ENCODE measurements at regions not wholly inside any gene's neighbourhood (a gene's known extent, or its start where the extent isn't known, plus 50 kb on each side); places are given as distances from the start of the nearest gene placed in this dataset.

- TF ChIP-seq CTCF (IDR thresholded peaks at IDR 0.05; ENCODE audit: low read depth, low read length) (no peak), POLR2A (IDR thresholded peaks at IDR 0.05; ENCODE audit: extremely low read depth, insufficient read length) (no peak), MAX (IDR thresholded peaks at IDR 0.05; ENCODE audit: low read depth, low read length) (no peak), MYC (IDR thresholded peaks at IDR 0.05; ENCODE audit: low read depth, low read length) (no peak)
- no peak overlapping the region for H3K4me3 ChIP-seq (ENCODE audit: low read depth, low read length)
- DNase-seq (ENCODE audit: low read depth), result no peak
These were observed 486.8 kb upstream of the ANKRD30A start for GRCh38 chr10:36638462-36639155.

- H3K4me3 ChIP-seq (ENCODE audit: low read depth, low read length), result no peak overlapping the region
- TF ChIP-seq MAX (IDR thresholded peaks at IDR 0.05; ENCODE audit: low read depth, low read length) (no peak), CTCF (IDR thresholded peaks at IDR 0.05; ENCODE audit: low read depth, low read length) (no peak), MYC (IDR thresholded peaks at IDR 0.05; ENCODE audit: low read depth, low read length) (no peak)
- DNase-seq (ENCODE audit: low read depth), result no peak
These were observed 488.5 kb upstream of the ANKRD30A start for GRCh38 chr10:36636879-36637278.

- no peak for DNase-seq (ENCODE audit: low read depth)
- TF ChIP-seq CTCF (IDR thresholded peaks at IDR 0.05; ENCODE audit: low read depth, low read length), result no peak
- no peak for TF ChIP-seq MYC (IDR thresholded peaks at IDR 0.05; ENCODE audit: low read depth, low read length)
- no peak for TF ChIP-seq MAX (IDR thresholded peaks at IDR 0.05; ENCODE audit: low read depth, low read length)
- TF ChIP-seq POLR2A (IDR thresholded peaks at IDR 0.05; ENCODE audit: extremely low read depth, insufficient read length), result no peak
- H3K4me3 ChIP-seq (ENCODE audit: low read depth, low read length), result no peak overlapping the region
These were observed 489.0 kb upstream of the ANKRD30A start for GRCh38 chr10:36636285-36636839.

- DNase-seq (ENCODE audit: low read depth), result no peak
- TF ChIP-seq POLR2A (IDR thresholded peaks at IDR 0.05; ENCODE audit: extremely low read depth, insufficient read length) (no peak), MAX (IDR thresholded peaks at IDR 0.05; ENCODE audit: low read depth, low read length) (no peak), CTCF (IDR thresholded peaks at IDR 0.05; ENCODE audit: low read depth, low read length) (no peak), MYC (IDR thresholded peaks at IDR 0.05; ENCODE audit: low read depth, low read length) (no peak)
- H3K4me3 ChIP-seq (ENCODE audit: low read depth, low read length), result no peak overlapping the region
These were observed 490.5 kb upstream of the ANKRD30A start for GRCh38 chr10:36634916-36635315.

- TF ChIP-seq MYC (IDR thresholded peaks at IDR 0.05; ENCODE audit: low read depth, low read length) (no peak), POLR2A (IDR thresholded peaks at IDR 0.05; ENCODE audit: extremely low read depth, insufficient read length) (no peak), MAX (IDR thresholded peaks at IDR 0.05; ENCODE audit: low read depth, low read length) (no peak), CTCF (IDR thresholded peaks at IDR 0.05; ENCODE audit: low read depth, low read length) (no peak)
- H3K4me3 ChIP-seq (ENCODE audit: low read depth, low read length), result no peak overlapping the region
- DNase-seq (ENCODE audit: low read depth), result no peak
These were observed 495.1 kb upstream of the ANKRD30A start for GRCh38 chr10:36630267-36630666.
